Neutrophil (primary cell): ENCODE measurements at regions not wholly inside any gene's neighbourhood (a gene's known extent, or its start where the extent isn't known, plus 50 kb on each side); places are given as distances from the start of the nearest gene placed in this dataset.

Experiments used
- H3K27ac ChIP-seq: fragments of 200-600 bp; sonication (generic); 2 replicates; pipeline ENCODE4 v1.5.1; 2016; ENCODE audit warnings: mild to moderate bottlenecking, moderate library complexity
- H3K27me3 ChIP-seq: fragments of 200-600 bp; sonication (generic); 2 replicates; pipeline ENCODE4 v1.6.0; 2016; ENCODE audit warnings: mild to moderate bottlenecking
- H3K36me3 ChIP-seq: fragments of 200-600 bp; sonication (generic); 2 replicates; pipeline ENCODE4 v1.5.1; 2017
- H3K4me1 ChIP-seq, 2 experiments: fragments of 200-600 bp in 1 of 2; sonication (generic) in 1 of 2; 1 replicate in 1 of 2; 2 replicates in 1 of 2; pipeline versions ENCODE4 v1.5.1 to v1.6.1; 2013 to 2016; ENCODE audit warnings: low read depth in 1 of 2, low read length in 1 of 2, mild to moderate bottlenecking in 1 of 2, moderate library complexity in 1 of 2; ENCODE audit not compliant: control insufficient read depth in 1 of 2, insufficient read depth in 1 of 2
- H3K4me3 ChIP-seq, 2 experiments: fragments of 200-600 bp in 1 of 2; sonication (generic) in 1 of 2; 1 replicate in 1 of 2; 2 replicates in 1 of 2; pipeline ENCODE4 v1.5.1; 2013 to 2016; ENCODE audit warnings: low read depth in 1 of 2, low read length in 1 of 2, mild to moderate bottlenecking in 1 of 2, moderate library complexity in 1 of 2
- H3K9me3 ChIP-seq: fragments of 200-600 bp; sonication (generic); 2 replicates; pipeline ENCODE4 v1.5.1; 2016
- CTCF ChIP-seq: fragments of 200-600 bp; sonication (generic); IDR thresholded peaks from 2 replicates; pipeline ENCODE4 v1.5.1; 2016; ENCODE audit warnings: antibody characterized with exemption

GRCh38 chr4:173935622-173936405 is 347.7 kb downstream of the FBXO8 start:
- Histone ChIP-seq H3K4me1 (no peaks in the 10 kb centered on the region), H3K27me3 (no peaks in the 10 kb centered on the region), H3K9me3 (no peaks in the 10 kb centered on the region), H3K4me3 (no peak overlapping the region), H3K27ac (no peak overlapping the region), H3K36me3 (no peaks in the 10 kb centered on the region)
- TF ChIP-seq CTCF, result no peak

- H3K27ac ChIP-seq, result no peak overlapping the region
- no peaks in the 10 kb centered on the region for H3K4me1 ChIP-seq
- no peaks in the 10 kb centered on the region for H3K27me3 ChIP-seq
Observed at GRCh38 chr4:173934933-173935620, 348.4 kb downstream of the FBXO8 start.

GRCh38 chr4:173934201-173934600 is 349.3 kb downstream of the FBXO8 start:
- Histone ChIP-seq H3K27ac (no peak overlapping the region), H3K27me3 (no peaks in the 10 kb centered on the region), H3K9me3 (no peaks in the 10 kb centered on the region), H3K4me1 (no peaks in the 10 kb centered on the region), H3K36me3 (no peaks in the 10 kb centered on the region), H3K4me3 (no peak overlapping the region)
- no peak for TF ChIP-seq CTCF

More at GRCh38 chr4:173934933-173935620, 348.4 kb downstream of the FBXO8 start:
- Histone ChIP-seq H3K9me3 (no peaks in the 10 kb centered on the region), H3K36me3 (no peaks in the 10 kb centered on the region), H3K4me3 (no peak overlapping the region)
- TF ChIP-seq CTCF, result no peak

GRCh38 chr4:173932701-173933100 is 350.8 kb downstream of the FBXO8 start:
- Histone ChIP-seq H3K4me3 (no peak overlapping the region), H3K9me3 (no peaks in the 10 kb centered on the region)

GRCh38 chr4:173930329-173930967 is 353.0 kb downstream of the FBXO8 start:
- Histone ChIP-seq H3K4me3 (no peak overlapping the region), H3K36me3 (no peaks in the 10 kb centered on the region)

More at GRCh38 chr4:173932701-173933100, 350.8 kb downstream of the FBXO8 start:
- no peaks in the 10 kb centered on the region for H3K27me3 ChIP-seq
- no peak for TF ChIP-seq CTCF
- H3K27ac ChIP-seq, result no peak overlapping the region
- H3K36me3 ChIP-seq, result no peaks in the 10 kb centered on the region
- H3K4me1 ChIP-seq, result no peaks in the 10 kb centered on the region

More at GRCh38 chr4:173930329-173930967, 353.0 kb downstream of the FBXO8 start:
- no peak for TF ChIP-seq CTCF
- Histone ChIP-seq H3K27me3 (no peaks in the 10 kb centered on the region), H3K9me3 (no peaks in the 10 kb centered on the region), H3K27ac (no peak overlapping the region), H3K4me1 (no peaks in the 10 kb centered on the region)
